ENCODE measurements at regions not wholly inside any gene's neighbourhood (a gene's known extent, or its start where the extent isn't known, plus 50 kb on each side); places are given as distances from the start of the nearest gene placed in this dataset.

- H3K4me2 ChIP-seq (ENCODE audit: insufficient read depth, low read length): no peak overlapping the region
- no peaks in the 10 kb centered on the region for H3K27me3 ChIP-seq (ENCODE audit: insufficient read depth, low read length)
- no peaks in the 10 kb centered on the region for H4K20me1 ChIP-seq (ENCODE audit: insufficient read depth, low read length)
- no peaks in the 10 kb centered on the region for H3K9me3 ChIP-seq (ENCODE audit: low read depth, low read length)
- no peak for DNase-seq (ENCODE audit: insufficient read length, low spot score, missing footprints)
- no peak overlapping the region for H2AFZ ChIP-seq (ENCODE audit: low read length)
- no peaks in the 10 kb centered on the region for H3K4me1 ChIP-seq (ENCODE audit: insufficient read depth, low read length)
- no peak overlapping the region for H3K4me3 ChIP-seq (ENCODE audit: insufficient read depth, low read length)
- H3K79me2 ChIP-seq (ENCODE audit: insufficient read depth, low read length): no peaks in the 10 kb centered on the region
- H3K36me3 ChIP-seq (ENCODE audit: insufficient read depth, low read length): no peaks in the 10 kb centered on the region
- TF ChIP-seq CTCF (IDR thresholded peaks at IDR 0.05; ENCODE audit: extremely low read depth, low read depth, low read length): no peak
- H3K27ac ChIP-seq (ENCODE audit: low read depth, low read length): no peak overlapping the region
Observed at GRCh38 chr7:156487811-156488533, 152.6 kb upstream of the RNF32 start.

- Histone ChIP-seq H3K4me3 (ENCODE audit: insufficient read depth, low read length) (no peak overlapping the region), H4K20me1 (ENCODE audit: insufficient read depth, low read length) (no peaks in the 10 kb centered on the region), H3K36me3 (ENCODE audit: insufficient read depth, low read length) (no peaks in the 10 kb centered on the region), H3K9me3 (ENCODE audit: low read depth, low read length) (no peaks in the 10 kb centered on the region), H3K27me3 (ENCODE audit: insufficient read depth, low read length) (no peaks in the 10 kb centered on the region), H3K4me2 (ENCODE audit: insufficient read depth, low read length) (no peak overlapping the region), H3K79me2 (ENCODE audit: insufficient read depth, low read length) (no peaks in the 10 kb centered on the region), H3K27ac (ENCODE audit: low read depth, low read length) (no peak overlapping the region), H2AFZ (ENCODE audit: low read length) (no peak overlapping the region), H3K4me1 (ENCODE audit: insufficient read depth, low read length) (no peaks in the 10 kb centered on the region)
- DNase-seq (ENCODE audit: insufficient read length, low spot score, missing footprints): no peak
- no peak for TF ChIP-seq CTCF (IDR thresholded peaks at IDR 0.05; ENCODE audit: extremely low read depth, low read depth, low read length)
Observed at GRCh38 chr7:156480671-156481070, 159.9 kb upstream of the RNF32 start.

GRCh38 chr7:156479596-156479995 is 161.0 kb upstream of the RNF32 start:
- no peaks in the 10 kb centered on the region for H3K4me1 ChIP-seq (ENCODE audit: insufficient read depth, low read length)
- H3K36me3 ChIP-seq (ENCODE audit: insufficient read depth, low read length): no peaks in the 10 kb centered on the region
- H3K4me3 ChIP-seq (ENCODE audit: insufficient read depth, low read length): no peak overlapping the region
- no peak overlapping the region for H3K27ac ChIP-seq (ENCODE audit: low read depth, low read length)
- H4K20me1 ChIP-seq (ENCODE audit: insufficient read depth, low read length): no peaks in the 10 kb centered on the region
- no peak for DNase-seq (ENCODE audit: insufficient read length, low spot score, missing footprints)
- no peaks in the 10 kb centered on the region for H3K79me2 ChIP-seq (ENCODE audit: insufficient read depth, low read length)
- no peaks in the 10 kb centered on the region for H3K9me3 ChIP-seq (ENCODE audit: low read depth, low read length)
- no peaks in the 10 kb centered on the region for H3K27me3 ChIP-seq (ENCODE audit: insufficient read depth, low read length)
- no peak for TF ChIP-seq CTCF (IDR thresholded peaks at IDR 0.05; ENCODE audit: extremely low read depth, low read depth, low read length)
- H3K4me2 ChIP-seq (ENCODE audit: insufficient read depth, low read length): no peak overlapping the region
- H2AFZ ChIP-seq (ENCODE audit: low read length): no peak overlapping the region

GRCh38 chr7:156478486-156478885 is 162.1 kb upstream of the RNF32 start:
- H3K4me2 ChIP-seq (ENCODE audit: insufficient read depth, low read length): no peak overlapping the region
- H3K79me2 ChIP-seq (ENCODE audit: insufficient read depth, low read length): no peaks in the 10 kb centered on the region
- H3K4me3 ChIP-seq (ENCODE audit: insufficient read depth, low read length): no peak overlapping the region
- H3K4me1 ChIP-seq (ENCODE audit: insufficient read depth, low read length): no peaks in the 10 kb centered on the region
- no peak overlapping the region for H3K27ac ChIP-seq (ENCODE audit: low read depth, low read length)
- no peak overlapping the region for H2AFZ ChIP-seq (ENCODE audit: low read length)
- H3K27me3 ChIP-seq (ENCODE audit: insufficient read depth, low read length): no peaks in the 10 kb centered on the region
- no peaks in the 10 kb centered on the region for H3K36me3 ChIP-seq (ENCODE audit: insufficient read depth, low read length)
- no peak for DNase-seq (ENCODE audit: insufficient read length, low spot score, missing footprints)
- no peaks in the 10 kb centered on the region for H4K20me1 ChIP-seq (ENCODE audit: insufficient read depth, low read length)
- TF ChIP-seq CTCF (IDR thresholded peaks at IDR 0.05; ENCODE audit: extremely low read depth, low read depth, low read length): no peak
- H3K9me3 ChIP-seq (ENCODE audit: low read depth, low read length): no peaks in the 10 kb centered on the region

Data from osteoblast (primary cell).